ENCODE measurements at regions not wholly inside any gene's neighbourhood (a gene's known extent, or its start where the extent isn't known, plus 50 kb on each side); places are given as distances from the start of the nearest gene placed in this dataset.

GRCh38 chr11:44443836-44444769, 121.4 kb upstream of the CD82 start:
- TF ChIP-seq CTCF (IDR thresholded peaks at IDR 0.05; ENCODE audit: insufficient read depth, low read length), result no peak
- no peak for DNase-seq (ENCODE audit: low read depth)
- no peak overlapping the region for H3K4me3 ChIP-seq (ENCODE audit: low read depth, low read length)

GRCh38 chr11:44444770-44445321, 120.6 kb upstream of the CD82 start:
- no peak overlapping the region for H3K4me3 ChIP-seq (ENCODE audit: low read depth, low read length)
- TF ChIP-seq CTCF (IDR thresholded peaks at IDR 0.05; ENCODE audit: insufficient read depth, low read length), result no peak
- no peak for DNase-seq (ENCODE audit: low read depth)

GRCh38 chr11:44445500-44446365, 119.7 kb upstream of the CD82 start:
- no peak for DNase-seq (ENCODE audit: low read depth)
- no peak for TF ChIP-seq CTCF (IDR thresholded peaks at IDR 0.05; ENCODE audit: insufficient read depth, low read length)
- H3K4me3 ChIP-seq (ENCODE audit: low read depth, low read length), result no peak overlapping the region

GRCh38 chr11:44446366-44446762, 119.1 kb upstream of the CD82 start:
- no peak for DNase-seq (ENCODE audit: low read depth)
- TF ChIP-seq CTCF (IDR thresholded peaks at IDR 0.05; ENCODE audit: insufficient read depth, low read length), result no peak
- H3K4me3 ChIP-seq (ENCODE audit: low read depth, low read length), result no peak overlapping the region

GRCh38 chr11:44446996-44447771, 118.3 kb upstream of the CD82 start:
- TF ChIP-seq CTCF (IDR thresholded peaks at IDR 0.05; ENCODE audit: insufficient read depth, low read length), result no peak

More at GRCh38 chr11:44446996-44447771, 118.3 kb upstream of the CD82 start:
- DNase-seq (ENCODE audit: low read depth), result no peak
- no peak overlapping the region for H3K4me3 ChIP-seq (ENCODE audit: low read depth, low read length)

All from fibroblast of the aortic adventitia (primary cell).